ENCODE measurements at regions not wholly inside any gene's neighbourhood (a gene's known extent, or its start where the extent isn't known, plus 50 kb on each side); places are given as distances from the start of the nearest gene placed in this dataset.

DNA sequence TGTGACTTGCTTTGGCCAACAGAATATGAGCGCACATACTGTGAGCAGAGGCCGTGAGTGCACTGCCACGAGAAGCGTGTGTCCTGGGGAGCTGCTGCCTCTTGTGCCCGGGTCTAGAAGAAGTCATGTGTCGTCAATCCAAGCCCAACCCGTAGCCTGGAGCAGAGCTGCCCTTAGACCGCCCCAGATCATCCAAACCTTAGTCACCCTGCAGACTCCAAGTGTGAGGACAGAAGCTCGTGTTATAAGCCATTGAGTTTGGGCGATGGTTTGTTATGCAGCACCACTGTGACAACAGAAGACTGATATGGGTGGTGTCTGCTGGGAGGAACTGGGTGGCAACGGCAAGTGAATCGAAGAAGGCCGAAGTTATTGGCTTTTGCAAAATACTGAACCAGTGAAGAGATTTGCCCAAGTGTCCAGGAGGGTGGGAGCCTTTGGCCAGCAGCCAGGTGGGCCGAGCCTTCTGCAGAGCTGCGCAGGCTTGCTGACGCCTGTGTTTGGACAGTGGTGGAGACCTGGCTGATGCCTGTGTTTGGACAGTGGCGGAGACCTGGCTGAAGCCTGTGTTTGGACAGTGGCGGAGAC, 101.3 kb upstream of the SULF2 start (continued):
- TF ChIP-seq ZNF138 (CRISPR knock-in tag; IDR thresholded peaks at IDR 0.05; ENCODE audit: low read depth) (no peak), MAFG (CRISPR knock-in tag; IDR thresholded peaks at IDR 0.05) (no peak), ZNF124 (CRISPR knock-in tag; IDR thresholded peaks at IDR 0.05) (0 out of 2 replicates have a peak, but pooled peaks have one; percentile 40), CEBPG (CRISPR knock-in tag; IDR thresholded peaks at IDR 0.05) (no peak), KAT8 (CRISPR knock-in tag; IDR thresholded peaks at IDR 0.05) (no peak), THAP11 (CRISPR knock-in tag; IDR thresholded peaks at IDR 0.05) (peak; percentile 48; the same call in 1 of the 2 replicates), MTA1 (CRISPR knock-in tag; IDR thresholded peaks at IDR 0.05; ENCODE audit: borderline replicate concordance) (peak; percentile 48; the same call in 1 of the 2 replicates), KDM3A (CRISPR knock-in tag; IDR thresholded peaks at IDR 0.05; ENCODE audit: low read depth) (no peak), ZC3H13 (CRISPR knock-in tag; IDR thresholded peaks at IDR 0.05) (no peak), SETDB1 (CRISPR knock-in tag; IDR thresholded peaks at IDR 0.05; ENCODE audit: borderline replicate concordance) (no peak), ZNF510 (CRISPR knock-in tag; IDR thresholded peaks at IDR 0.05; ENCODE audit: low read depth) (no peak), CENPX (CRISPR knock-in tag; IDR thresholded peaks at IDR 0.05) (no peak), KDM2A (CRISPR knock-in tag; IDR thresholded peaks at IDR 0.05; ENCODE audit: borderline replicate concordance, low read depth) (peak; percentile 32; the same call in 1 of the 2 replicates), ZNF660 (CRISPR knock-in tag; IDR thresholded peaks at IDR 0.05; ENCODE audit: borderline replicate concordance, low read depth) (no peak), ZNF569 (CRISPR knock-in tag; IDR thresholded peaks at IDR 0.05; ENCODE audit: borderline replicate concordance) (no peak)
- TF ChIP-seq, protein P1, sequence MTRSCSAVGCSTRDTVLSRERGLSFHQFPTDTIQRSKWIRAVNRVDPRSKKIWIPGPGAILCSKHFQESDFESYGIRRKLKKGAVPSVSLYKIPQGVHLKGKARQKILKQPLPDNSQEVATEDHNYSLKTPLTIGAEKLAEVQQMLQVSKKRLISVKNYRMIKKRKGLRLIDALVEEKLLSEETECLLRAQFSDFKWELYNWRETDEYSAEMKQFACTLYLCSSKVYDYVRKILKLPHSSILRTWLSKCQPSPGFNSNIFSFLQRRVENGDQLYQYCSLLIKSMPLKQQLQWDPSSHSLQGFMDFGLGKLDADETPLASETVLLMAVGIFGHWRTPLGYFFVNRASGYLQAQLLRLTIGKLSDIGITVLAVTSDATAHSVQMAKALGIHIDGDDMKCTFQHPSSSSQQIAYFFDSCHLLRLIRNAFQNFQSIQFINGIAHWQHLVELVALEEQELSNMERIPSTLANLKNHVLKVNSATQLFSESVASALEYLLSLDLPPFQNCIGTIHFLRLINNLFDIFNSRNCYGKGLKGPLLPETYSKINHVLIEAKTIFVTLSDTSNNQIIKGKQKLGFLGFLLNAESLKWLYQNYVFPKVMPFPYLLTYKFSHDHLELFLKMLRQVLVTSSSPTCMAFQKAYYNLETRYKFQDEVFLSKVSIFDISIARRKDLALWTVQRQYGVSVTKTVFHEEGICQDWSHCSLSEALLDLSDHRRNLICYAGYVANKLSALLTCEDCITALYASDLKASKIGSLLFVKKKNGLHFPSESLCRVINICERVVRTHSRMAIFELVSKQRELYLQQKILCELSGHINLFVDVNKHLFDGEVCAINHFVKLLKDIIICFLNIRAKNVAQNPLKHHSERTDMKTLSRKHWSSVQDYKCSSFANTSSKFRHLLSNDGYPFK (CRISPR knock-in tag; IDR thresholded peaks at IDR 0.05; ENCODE audit: borderline replicate concordance), result peak; percentile 91; the same call in 1 of the 2 replicates
- TF ChIP-seq, protein P2, sequence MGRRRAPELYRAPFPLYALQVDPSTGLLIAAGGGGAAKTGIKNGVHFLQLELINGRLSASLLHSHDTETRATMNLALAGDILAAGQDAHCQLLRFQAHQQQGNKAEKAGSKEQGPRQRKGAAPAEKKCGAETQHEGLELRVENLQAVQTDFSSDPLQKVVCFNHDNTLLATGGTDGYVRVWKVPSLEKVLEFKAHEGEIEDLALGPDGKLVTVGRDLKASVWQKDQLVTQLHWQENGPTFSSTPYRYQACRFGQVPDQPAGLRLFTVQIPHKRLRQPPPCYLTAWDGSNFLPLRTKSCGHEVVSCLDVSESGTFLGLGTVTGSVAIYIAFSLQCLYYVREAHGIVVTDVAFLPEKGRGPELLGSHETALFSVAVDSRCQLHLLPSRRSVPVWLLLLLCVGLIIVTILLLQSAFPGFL (CRISPR knock-in tag; IDR thresholded peaks at IDR 0.05), result no peak
- TF ChIP-seq, protein P3, sequence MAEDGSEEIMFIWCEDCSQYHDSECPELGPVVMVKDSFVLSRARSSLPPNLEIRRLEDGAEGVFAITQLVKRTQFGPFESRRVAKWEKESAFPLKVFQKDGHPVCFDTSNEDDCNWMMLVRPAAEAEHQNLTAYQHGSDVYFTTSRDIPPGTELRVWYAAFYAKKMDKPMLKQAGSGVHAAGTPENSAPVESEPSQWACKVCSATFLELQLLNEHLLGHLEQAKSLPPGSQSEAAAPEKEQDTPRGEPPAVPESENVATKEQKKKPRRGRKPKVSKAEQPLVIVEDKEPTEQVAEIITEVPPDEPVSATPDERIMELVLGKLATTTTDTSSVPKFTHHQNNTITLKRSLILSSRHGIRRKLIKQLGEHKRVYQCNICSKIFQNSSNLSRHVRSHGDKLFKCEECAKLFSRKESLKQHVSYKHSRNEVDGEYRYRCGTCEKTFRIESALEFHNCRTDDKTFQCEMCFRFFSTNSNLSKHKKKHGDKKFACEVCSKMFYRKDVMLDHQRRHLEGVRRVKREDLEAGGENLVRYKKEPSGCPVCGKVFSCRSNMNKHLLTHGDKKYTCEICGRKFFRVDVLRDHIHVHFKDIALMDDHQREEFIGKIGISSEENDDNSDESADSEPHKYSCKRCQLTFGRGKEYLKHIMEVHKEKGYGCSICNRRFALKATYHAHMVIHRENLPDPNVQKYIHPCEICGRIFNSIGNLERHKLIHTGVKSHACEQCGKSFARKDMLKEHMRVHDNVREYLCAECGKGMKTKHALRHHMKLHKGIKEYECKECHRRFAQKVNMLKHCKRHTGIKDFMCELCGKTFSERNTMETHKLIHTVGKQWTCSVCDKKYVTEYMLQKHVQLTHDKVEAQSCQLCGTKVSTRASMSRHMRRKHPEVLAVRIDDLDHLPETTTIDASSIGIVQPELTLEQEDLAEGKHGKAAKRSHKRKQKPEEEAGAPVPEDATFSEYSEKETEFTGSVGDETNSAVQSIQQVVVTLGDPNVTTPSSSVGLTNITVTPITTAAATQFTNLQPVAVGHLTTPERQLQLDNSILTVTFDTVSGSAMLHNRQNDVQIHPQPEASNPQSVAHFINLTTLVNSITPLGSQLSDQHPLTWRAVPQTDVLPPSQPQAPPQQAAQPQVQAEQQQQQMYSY (CRISPR knock-in tag; IDR thresholded peaks at IDR 0.05), result no peak
